Mesenteric fat pad (tissue), 1 donor: ENCODE measurements at regions not wholly inside any gene's neighbourhood (a gene's known extent, or its start where the extent isn't known, plus 50 kb on each side); places are given as distances from the start of the nearest gene placed in this dataset.
"Not testable (repeated sequence)": the region's sequence is repeated elsewhere in the genome, so short reads cannot be mapped to it uniquely, and the experiment has no call there.

Source experiments
- DNase-seq: peaks from one replicate; pipeline ENCODE4 v3.0.0-alpha.2; 2020; ENCODE audit warnings: low spot score
- donor health status: DM: yes; HTN: yes; CAD: no.

- DNase-seq, result no peak
These were observed 361.6 kb upstream of the VRK2 start for GRCh38 chr2:57685032-57685431.

GRCh38 chr2:57692395-57692794 is 354.2 kb upstream of the VRK2 start:
- DNase-seq, result no peak

GRCh38 chr2:57693177-57693576 is 353.4 kb upstream of the VRK2 start:
- no peak for DNase-seq

GRCh38 chr2:57693965-57694364 is 352.6 kb upstream of the VRK2 start:
- no peak for DNase-seq

- DNase-seq, result no peak
These were observed 350.6 kb upstream of the VRK2 start for GRCh38 chr2:57696016-57696415.

GRCh38 chr2:57698392-57698791 is 348.2 kb upstream of the VRK2 start:
- DNase-seq, result no peak

GRCh38 chr2:57698935-57699449 is 347.6 kb upstream of the VRK2 start:
- no peak for DNase-seq

GRCh38 chr2:57701391-57701791 is 345.2 kb upstream of the VRK2 start:
- DNase-seq, result no peak

GRCh38 chr2:57703407-57703806 is 343.2 kb upstream of the VRK2 start:
- DNase-seq, result no peak

- not testable (repeated sequence) for DNase-seq
These were observed 338.8 kb upstream of the VRK2 start for GRCh38 chr2:57707794-57708193.

GRCh38 chr2:57711991-57712390 is 334.6 kb upstream of the VRK2 start:
- no peak for DNase-seq

- no peak for DNase-seq
These were observed 325.6 kb upstream of the VRK2 start for GRCh38 chr2:57720728-57721627.

- no peak for DNase-seq
These were observed 321.2 kb upstream of the VRK2 start for GRCh38 chr2:57725337-57725947.

- no peak for DNase-seq
These were observed 320.3 kb upstream of the VRK2 start for GRCh38 chr2:57726294-57726693.

- no peak for DNase-seq
These were observed 317.9 kb upstream of the VRK2 start for GRCh38 chr2:57728691-57729090.

- no peak for DNase-seq
These were observed 312.6 kb upstream of the VRK2 start for GRCh38 chr2:57733956-57734355.

- DNase-seq, result no peak
These were observed 305.7 kb upstream of the VRK2 start for GRCh38 chr2:57740891-57741290.

- DNase-seq, result no peak
These were observed 293.0 kb upstream of the VRK2 start for GRCh38 chr2:57753636-57754035.

- DNase-seq, result no peak
These were observed 287.9 kb upstream of the VRK2 start for GRCh38 chr2:57758686-57759085.

GRCh38 chr2:57759131-57759530 is 287.5 kb upstream of the VRK2 start:
- DNase-seq, result no peak

- DNase-seq, result peak; percentile 94
These were observed 286.7 kb upstream of the VRK2 start for GRCh38 chr2:57759822-57760300.

GRCh38 chr2:57760381-57760801 is 286.2 kb upstream of the VRK2 start:
- DNase-seq, result no peak
